Ascending aorta (tissue), 2 donors: ENCODE measurements at regions not wholly inside any gene's neighbourhood (a gene's known extent, or its start where the extent isn't known, plus 50 kb on each side); places are given as distances from the start of the nearest gene placed in this dataset.

ENCODE experiments used
- DNase-seq, 2 donors: peaks; one replicate each; pipeline ENCODE4 v3.0.0-alpha.2; 2019; ENCODE audit warnings: low spot score in 2 of 2
- H3K27ac ChIP-seq, 2 donors: fragments of 200-600 bp; sonication (generic); one replicate each; pipeline ENCODE4 v1.5.1; 2016 to 2017; ENCODE audit warnings: mild to moderate bottlenecking in 1 of 2
- H3K27me3 ChIP-seq: fragments of 200-600 bp; sonication (generic); one replicate; pipeline ENCODE4 v1.5.1; 2017
- H3K36me3 ChIP-seq, 2 donors: fragments of 200-600 bp; sonication (generic); one replicate each; pipeline ENCODE4 v1.5.1; 2016
- H3K4me1 ChIP-seq, 2 donors: fragments of 200-600 bp; sonication (generic); one replicate each; pipeline ENCODE4 v1.5.1; 2016 to 2017; ENCODE audit warnings: mild to moderate bottlenecking in 1 of 2
- H3K4me3 ChIP-seq, 2 donors: fragments of 200-600 bp; sonication (generic); one replicate each; pipeline ENCODE4 v1.5.1; 2016 to 2017; ENCODE audit warnings: mild to moderate bottlenecking in 1 of 2
- H3K9me3 ChIP-seq, 2 donors: fragments of 200-600 bp; sonication (generic); one replicate each; pipeline ENCODE4 v1.5.1; 2016
- CTCF ChIP-seq, 3 experiments: fragments of 200-600 bp in 2 of 3; fragments of 450-650 bp in 1 of 3; sonication (generic) in 2 of 3; IDR thresholded peaks; one replicate each; pipeline ENCODE4 v1.5.1; 2016 to 2019; ENCODE audit warnings: antibody characterized with exemption in 3 of 3, mild to moderate bottlenecking in 1 of 3, moderate library complexity in 1 of 3
- intact Hi-C: fragments of 100-400 bp; cut with DNase I; formaldehyde crosslinking; loops from one replicate; pipeline ENCODE4 v1.15.1; 2023

- no peaks in the 10 kb centered on the region for H3K4me1 ChIP-seq
- no peak overlapping the region for H3K4me3 ChIP-seq
Measured at GRCh38 chr18:40032076-40032475, 1923.0 kb upstream of the PIK3C3 start.

DNA sequence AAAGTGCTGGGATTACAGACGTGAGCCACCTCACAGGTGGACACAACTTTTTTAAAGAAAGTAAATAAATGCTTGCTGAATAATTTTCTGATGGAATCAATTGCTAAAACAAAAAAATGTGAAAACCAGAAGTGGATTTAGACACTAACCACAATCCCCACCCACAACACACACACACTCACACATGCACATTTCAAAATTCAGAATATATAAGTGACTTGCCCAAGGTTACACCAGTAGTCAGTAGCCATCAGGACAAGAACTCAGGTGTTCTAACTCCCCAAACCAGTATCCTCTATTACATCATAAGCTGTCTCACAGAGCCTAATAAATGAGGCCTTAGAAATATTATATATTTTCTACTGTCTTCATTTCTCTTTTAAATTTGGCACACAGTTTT, 1923.6 kb upstream of the PIK3C3 start:
- H3K27ac ChIP-seq, result no peak overlapping the region
- no peak for TF ChIP-seq CTCF (IDR thresholded peaks at IDR 0.05)
- H3K9me3 ChIP-seq, result no peaks in the 10 kb centered on the region
- no peaks in the 10 kb centered on the region for H3K36me3 ChIP-seq
- no peaks in the 10 kb centered on the region for H3K4me1 ChIP-seq
- H3K27me3 ChIP-seq, result no peaks in the 10 kb centered on the region
- H3K4me3 ChIP-seq, result no peak overlapping the region
- intact Hi-C loops, result no loop called here
- DNase-seq, result no peak

More at GRCh38 chr18:40032076-40032475, 1923.0 kb upstream of the PIK3C3 start:
- H3K27ac ChIP-seq, result no peak overlapping the region
- no peaks in the 10 kb centered on the region for H3K9me3 ChIP-seq
- TF ChIP-seq CTCF (IDR thresholded peaks at IDR 0.05), result no peak
- H3K36me3 ChIP-seq, result no peaks in the 10 kb centered on the region
- DNase-seq, result no peak
- intact Hi-C loops, result no loop called here
- H3K27me3 ChIP-seq, result no peaks in the 10 kb centered on the region

DNA sequence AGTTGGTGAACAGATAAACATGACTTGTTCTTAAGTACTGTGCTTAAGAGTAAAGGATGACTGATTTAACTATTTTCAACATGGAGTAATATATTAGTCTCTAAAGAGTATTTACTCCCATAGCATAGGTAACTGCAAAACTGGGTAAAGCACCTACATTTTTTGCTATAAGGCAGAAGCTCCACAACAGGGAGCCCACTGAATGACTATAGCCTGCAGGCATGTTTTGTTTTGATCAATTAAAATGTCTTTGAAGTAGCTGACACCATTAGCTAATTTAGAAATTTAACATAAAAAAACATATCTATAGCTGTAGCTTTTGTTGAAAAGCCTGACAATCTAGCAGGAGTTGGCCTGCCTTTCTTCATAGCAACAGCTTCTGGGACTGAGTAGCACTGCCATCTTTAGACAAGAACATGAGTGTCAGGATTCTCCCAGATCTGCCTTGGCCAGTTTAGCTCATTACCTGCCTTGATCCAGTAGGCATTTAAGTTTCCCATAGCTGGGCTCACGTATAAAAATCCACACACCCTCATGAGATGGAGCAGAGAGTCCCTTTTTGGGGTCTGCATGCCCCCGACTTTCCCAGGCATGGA, 1935.1 kb upstream of the PIK3C3 start:
- Histone ChIP-seq H3K9me3 (no peaks in the 10 kb centered on the region), H3K27ac (no peak overlapping the region), H3K4me1 (no peaks in the 10 kb centered on the region), H3K27me3 (no peaks in the 10 kb centered on the region), H3K36me3 (no peaks in the 10 kb centered on the region), H3K4me3 (no peak overlapping the region)
- no peak for DNase-seq
- intact Hi-C loops, result no loop called here
- TF ChIP-seq CTCF (IDR thresholded peaks at IDR 0.05), result no peak

DNA sequence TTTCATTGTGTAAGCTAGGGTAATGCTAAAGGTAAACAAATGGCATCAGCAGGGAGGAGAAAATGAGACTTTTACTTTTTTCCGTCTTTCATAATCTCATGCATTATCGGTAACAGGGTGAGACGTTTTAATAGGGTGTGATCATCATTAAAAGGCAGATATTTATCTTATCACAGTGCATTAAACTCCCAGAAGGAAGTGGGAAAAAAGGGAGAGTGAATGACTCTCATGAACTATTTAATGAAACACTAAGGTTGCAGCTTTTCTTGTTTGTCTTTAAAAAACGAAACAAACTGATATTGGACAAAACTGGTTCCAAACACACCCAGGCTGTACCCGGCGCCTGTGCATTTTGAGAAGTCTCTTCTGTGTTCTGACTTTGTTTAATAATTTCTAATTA, 1936.8 kb upstream of the PIK3C3 start:
- no peaks in the 10 kb centered on the region for H3K36me3 ChIP-seq
- intact Hi-C loops, result no loop called here
- no peaks in the 10 kb centered on the region for H3K4me1 ChIP-seq
- no peaks in the 10 kb centered on the region for H3K9me3 ChIP-seq
- H3K27ac ChIP-seq, result no peak overlapping the region
- no peak for TF ChIP-seq CTCF (IDR thresholded peaks at IDR 0.05)
- no peak overlapping the region for H3K4me3 ChIP-seq
- H3K27me3 ChIP-seq, result no peaks in the 10 kb centered on the region
- no peak for DNase-seq

DNA sequence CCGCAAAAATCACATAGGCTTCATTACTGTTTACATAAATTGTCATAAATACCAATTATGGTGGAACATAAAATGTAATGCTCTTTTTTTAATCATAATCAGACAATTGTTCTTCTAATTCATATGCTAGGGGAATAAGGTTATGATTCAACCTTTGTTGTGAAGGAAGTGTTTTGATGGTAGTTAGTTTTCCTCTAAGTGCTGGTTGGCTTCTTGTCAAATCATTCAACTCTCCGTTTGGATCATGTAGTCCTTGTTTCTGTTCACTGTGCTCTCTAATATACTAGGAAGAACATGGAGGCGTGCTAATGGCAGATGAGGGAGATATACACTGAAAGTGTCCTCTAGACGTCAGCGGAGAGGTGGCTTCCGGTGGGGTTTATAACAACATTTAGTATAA, 1938.0 kb upstream of the PIK3C3 start:
- Histone ChIP-seq H3K27me3 (no peaks in the 10 kb centered on the region), H3K4me1 (no peaks in the 10 kb centered on the region), H3K27ac (no peak overlapping the region), H3K4me3 (no peak overlapping the region), H3K36me3 (no peaks in the 10 kb centered on the region), H3K9me3 (no peaks in the 10 kb centered on the region)
- DNase-seq, result no peak
- no peak for TF ChIP-seq CTCF (IDR thresholded peaks at IDR 0.05)
- intact Hi-C loops, result no loop called here

- Histone ChIP-seq H3K4me3 (no peak overlapping the region), H3K36me3 (no peaks in the 10 kb centered on the region), H3K27me3 (no peaks in the 10 kb centered on the region), H3K9me3 (no peaks in the 10 kb centered on the region), H3K4me1 (no peaks in the 10 kb centered on the region), H3K27ac (no peak overlapping the region)
- DNase-seq, result no peak
- TF ChIP-seq CTCF (IDR thresholded peaks at IDR 0.05), result no peak
- intact Hi-C loops, result no loop called here
Measured at GRCh38 chr18:40016405-40016804, 1938.6 kb upstream of the PIK3C3 start.
